ENCODE measurements at regions not wholly inside any gene's neighbourhood (a gene's known extent, or its start where the extent isn't known, plus 50 kb on each side); places are given as distances from the start of the nearest gene placed in this dataset.

GRCh38 chr15:99508852-99509251, 56.9 kb upstream of the MEF2A start:
- no peak for TF ChIP-seq POLR2A (IDR thresholded peaks at IDR 0.05)
- TF ChIP-seq CTCF (IDR thresholded peaks at IDR 0.05), result no peak

All from uterus (tissue), 2 donors.